Heart left ventricle (tissue), 16 donors: ENCODE measurements at regions not wholly inside any gene's neighbourhood (a gene's known extent, or its start where the extent isn't known, plus 50 kb on each side); places are given as distances from the start of the nearest gene placed in this dataset.
A peak's percentile ranks its signal among the peaks of the same experiment; 100 is the strongest.

ENCODE experiments used
- ATAC-seq, 4 donors: fragments of 200-7000 bp; cut with Tn5 transposase; one replicate each; pipeline ENCODE4 v1.9.1; 2020 to 2022; ENCODE audit warnings: moderate library complexity in 4 of 4, mild to moderate bottlenecking in 3 of 4, moderate number of reproducible peaks in 1 of 4
- DNase-seq, 5 donors: peaks; one replicate each; pipeline ENCODE4 v3.0.0-alpha.2; 2020
- H3K27ac ChIP-seq, 12 donors: fragments of 200-600 bp; sonication (generic) in 4 of 12; one replicate each; pipeline versions ENCODE4 v1.5.0 to v1.8.0; 2016 to 2022; ENCODE audit warnings: mild to moderate bottlenecking in 2 of 12
- H3K27me3 ChIP-seq, 9 donors: fragments of 200-600 bp; sonication (generic) in 2 of 9; one replicate each; pipeline versions ENCODE4 v1.5.1 to v1.8.0; 2016 to 2022; ENCODE audit warnings: mild to moderate bottlenecking in 3 of 9
- H3K36me3 ChIP-seq, 9 donors: fragments of 200-600 bp; sonication (generic) in 2 of 9; one replicate each; pipeline versions ENCODE4 v1.5.0 to v1.8.0; 2018 to 2022; ENCODE audit warnings: mild to moderate bottlenecking in 2 of 9
- H3K4me1 ChIP-seq, 12 donors: fragments of 200-600 bp; sonication (generic) in 4 of 12; one replicate each; pipeline versions ENCODE4 v1.5.0 to v1.8.0; 2016 to 2022; ENCODE audit warnings: mild to moderate bottlenecking in 3 of 12
- H3K4me3 ChIP-seq, 12 donors: fragments of 200-600 bp; sonication (generic) in 4 of 12; one replicate each; pipeline versions ENCODE4 v1.5.0 to v1.8.0; 2017 to 2022; ENCODE audit warnings: mild to moderate bottlenecking in 9 of 12, moderate library complexity in 4 of 12
- H3K9me3 ChIP-seq, 12 donors: fragments of 200-600 bp; sonication (generic) in 4 of 12; one replicate each; pipeline versions ENCODE4 v1.5.0 to v1.8.0; 2016 to 2022; ENCODE audit warnings: mild to moderate bottlenecking in 1 of 12
- POLR2A ChIP-seq, 2 donors: fragments of 450-650 bp; IDR thresholded peaks; one replicate each; pipeline ENCODE4 v1.6.1; 2017; ENCODE audit warnings: antibody characterized with exemption in 2 of 2, mild to moderate bottlenecking in 2 of 2, moderate library complexity in 2 of 2
- WGBS, 4 donors: extraction: QIAGEN DNeasy Blood & Tissue Kit in 2 of 4; methylation state at CpG; one replicate each; pipeline versions ENCODE4 v1.1.5 to v1.1.7; 2013 to 2018; 5-methylcytosine and 5-hydroxymethylcytosine counted together
- intact Hi-C, 10 donors: fragments of 100-400 bp; cut with DNase I; formaldehyde crosslinking; loops; one replicate each; pipeline versions ENCODE4 v1.11.1 to v1.14.2; 2022
- TF ChIP-seq, protein P1 (sequence below), 12 donors: fragments of 200-600 bp; sonication (generic) in 4 of 12; IDR thresholded peaks; one replicate each; pipeline versions ENCODE4 v1.5.0 to v1.8.0; 2018 to 2022; ENCODE audit warnings: antibody characterized with exemption in 12 of 12, mild to moderate bottlenecking in 5 of 12
- donor health status: ischemic (EF 13 %, LVEDD 7.1; RV severe dilation, severe dysfunction).
- donor health status: healthy with polysubstance abuse.
- donor health status: DM: no; HTN: yes; CAD: no.
- donor health status: DM: no; HTN: no; CAD: no.
- donor health status: ischemic (EF 25% LVEDD 6.9; RV normal size, moderate dysfunction).
- donor health status: ischemic (EF 25% LVEDD 5.7; RV mildly dilated, moderate dysfunction).
- donor health status: healthy.
- donor health status: DM: yes; HTN: yes; CAD: no.
- donor health status: ischemic (EF 35%, LVEDD 5.7; RV mildly dilated, moderate dysfunction).
- donor health status: nonischemic (EF 11% LVEDD 7.7; RV severe dilation, severe dysfunction).
- donor health status: DM: yes; HTN: yes; CAD: no.
- donor health status: PGD.
- donor health status: ischemic (EF 29% LVEDD 5.4; RV normal size, mild dysfunction).
- donor health status: nonischemic (EF 23%, LVEDD 6.1; RV moderate dilation, normal function).

DNA sequence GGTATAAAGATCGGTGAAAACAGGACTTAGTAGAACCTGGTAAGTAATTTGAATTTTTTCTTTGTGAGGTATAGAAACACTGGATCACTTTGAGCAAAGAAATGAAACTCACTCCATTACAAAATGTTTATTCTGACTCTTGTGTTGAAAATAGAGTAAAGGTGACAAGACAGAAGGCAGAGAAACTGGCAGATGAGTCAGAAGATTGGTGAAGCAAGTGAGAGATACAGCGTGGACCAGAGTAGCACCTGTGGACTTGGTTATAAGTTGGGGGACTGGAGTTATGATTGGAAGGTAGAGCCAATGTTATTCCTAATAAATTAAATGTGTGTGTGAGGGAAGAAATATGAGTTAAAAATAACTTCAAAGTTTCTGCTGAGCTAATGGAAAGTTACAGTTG is 620.9 kb downstream of the ZWINT start:
- Histone ChIP-seq H3K4me1 (no peaks in the 10 kb centered on the region), H3K36me3 (no peaks in the 10 kb centered on the region), H3K27ac (no peak overlapping the region), H3K27me3 (no peaks in the 10 kb centered on the region), H3K4me3 (no peak overlapping the region), H3K9me3 (no peaks in the 10 kb centered on the region)
- ATAC-seq: no peak
- no peak for DNase-seq
- 71 to 80% (median 77%) methylated on average over 2 of the region's 2 CpGs for WGBS, 4 donors
- intact Hi-C loops: no loop called here
- TF ChIP-seq POLR2A (IDR thresholded peaks at IDR 0.05): no peak
- TF ChIP-seq, protein P1, sequence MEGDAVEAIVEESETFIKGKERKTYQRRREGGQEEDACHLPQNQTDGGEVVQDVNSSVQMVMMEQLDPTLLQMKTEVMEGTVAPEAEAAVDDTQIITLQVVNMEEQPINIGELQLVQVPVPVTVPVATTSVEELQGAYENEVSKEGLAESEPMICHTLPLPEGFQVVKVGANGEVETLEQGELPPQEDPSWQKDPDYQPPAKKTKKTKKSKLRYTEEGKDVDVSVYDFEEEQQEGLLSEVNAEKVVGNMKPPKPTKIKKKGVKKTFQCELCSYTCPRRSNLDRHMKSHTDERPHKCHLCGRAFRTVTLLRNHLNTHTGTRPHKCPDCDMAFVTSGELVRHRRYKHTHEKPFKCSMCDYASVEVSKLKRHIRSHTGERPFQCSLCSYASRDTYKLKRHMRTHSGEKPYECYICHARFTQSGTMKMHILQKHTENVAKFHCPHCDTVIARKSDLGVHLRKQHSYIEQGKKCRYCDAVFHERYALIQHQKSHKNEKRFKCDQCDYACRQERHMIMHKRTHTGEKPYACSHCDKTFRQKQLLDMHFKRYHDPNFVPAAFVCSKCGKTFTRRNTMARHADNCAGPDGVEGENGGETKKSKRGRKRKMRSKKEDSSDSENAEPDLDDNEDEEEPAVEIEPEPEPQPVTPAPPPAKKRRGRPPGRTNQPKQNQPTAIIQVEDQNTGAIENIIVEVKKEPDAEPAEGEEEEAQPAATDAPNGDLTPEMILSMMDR (IDR thresholded peaks at IDR 0.05): no peak

DNA sequence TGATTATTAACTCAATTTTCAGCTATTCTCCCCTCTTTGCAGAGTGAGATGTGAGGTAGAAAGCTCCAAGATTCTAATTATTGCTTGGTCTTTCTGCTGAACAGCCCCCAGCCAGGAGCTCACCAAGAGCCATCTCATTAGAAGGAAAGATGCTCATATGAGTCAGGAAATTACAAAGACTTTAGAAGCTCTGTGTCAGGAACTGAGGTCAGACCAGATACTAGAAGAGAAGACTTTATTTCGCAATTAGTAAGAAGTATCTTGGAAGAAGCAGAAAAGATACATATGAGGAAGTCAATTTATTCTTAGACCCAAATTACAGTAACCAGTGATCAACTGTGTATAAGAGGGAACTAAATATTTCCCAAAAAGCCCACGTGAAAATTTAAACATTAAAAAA is 626.9 kb downstream of the ZWINT start:
- ATAC-seq: no peak
- intact Hi-C loops: no loop called here
- Histone ChIP-seq H3K27me3 (no peaks in the 10 kb centered on the region), H3K4me3 (no peak overlapping the region), H3K36me3 (no peaks in the 10 kb centered on the region), H3K9me3 (no peaks in the 10 kb centered on the region), H3K27ac (no peak overlapping the region), H3K4me1 (no peaks in the 10 kb centered on the region)
- TF ChIP-seq POLR2A (IDR thresholded peaks at IDR 0.05): no peak
- TF ChIP-seq, protein P1 (IDR thresholded peaks at IDR 0.05): no peak
- no peak for DNase-seq
- WGBS, 4 donors: 44 to 60% (median 54%) methylated on average over 2 of the region's 2 CpGs

DNA sequence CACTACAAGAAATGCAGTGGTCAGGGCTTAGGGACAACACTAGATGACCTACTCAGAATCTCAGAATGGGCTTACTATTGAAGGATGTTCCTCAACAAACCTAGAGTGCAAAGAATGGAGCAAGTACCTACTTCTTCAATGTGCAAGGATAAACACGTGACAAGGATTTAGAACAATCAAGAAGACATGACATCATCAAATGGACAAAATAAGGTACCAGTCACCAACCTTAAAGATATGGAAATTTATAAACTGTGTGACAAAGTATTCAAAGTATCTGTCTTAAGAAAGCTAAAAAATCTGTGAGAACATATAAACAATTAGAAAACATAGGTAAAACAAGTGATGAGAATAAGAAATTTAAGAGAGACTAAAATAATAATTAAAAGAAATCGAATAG is 656.1 kb downstream of the ZWINT start:
- TF ChIP-seq, protein P1 (IDR thresholded peaks at IDR 0.05): no peak
- TF ChIP-seq POLR2A (IDR thresholded peaks at IDR 0.05): no peak
- intact Hi-C loops: no loop called here
- no peaks in the 10 kb centered on the region for H3K4me1 ChIP-seq
- H3K4me3 ChIP-seq: no peak overlapping the region
- no peak for DNase-seq
- no peak overlapping the region for H3K27ac ChIP-seq
- no peaks in the 10 kb centered on the region for H3K9me3 ChIP-seq
- H3K36me3 ChIP-seq: no peaks in the 10 kb centered on the region
- no peak for ATAC-seq
- H3K27me3 ChIP-seq: no peaks in the 10 kb centered on the region
- 76 to 84% (median 79%) methylated on average over 2 of the region's 2 CpGs for WGBS, 4 donors

DNA sequence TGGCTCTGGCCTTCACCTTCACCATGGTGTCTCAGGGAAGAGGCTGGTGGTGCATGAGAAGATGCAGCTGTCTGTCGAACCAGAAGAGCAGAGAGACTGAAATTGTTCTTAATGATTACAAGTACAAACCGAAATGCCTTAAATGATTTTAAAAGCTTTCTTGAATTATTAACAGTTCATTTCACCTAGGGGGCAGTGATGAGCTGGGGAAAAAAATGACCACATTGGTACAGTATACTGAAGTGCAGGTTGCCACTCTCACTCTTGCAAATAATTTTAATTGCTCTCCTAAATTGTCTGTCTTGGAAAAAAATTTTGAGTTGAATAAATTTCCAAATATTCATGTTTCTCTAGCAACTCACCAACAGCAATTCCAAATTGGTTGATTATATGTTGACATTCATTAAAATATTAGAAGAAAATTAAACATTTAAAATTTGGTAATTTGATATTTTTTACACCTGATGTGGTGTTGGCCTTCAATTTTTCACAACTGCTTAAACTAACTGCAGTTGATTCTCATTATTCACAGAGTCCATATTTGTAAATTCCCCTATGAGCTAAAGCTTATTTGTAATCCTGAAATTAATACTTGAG is 692.6 kb downstream of the ZWINT start:
- H3K4me3 ChIP-seq: no peak overlapping the region
- ATAC-seq (no peak), DNase-seq (no peak)
- no peaks in the 10 kb centered on the region for H3K36me3 ChIP-seq
- WGBS, 4 donors: 58 to 72% (median 66%) methylated on average over 2 of the region's 2 CpGs
- no peaks in the 10 kb centered on the region for H3K4me1 ChIP-seq
- H3K9me3 ChIP-seq: no peaks in the 10 kb centered on the region
- no peaks in the 10 kb centered on the region for H3K27me3 ChIP-seq
- TF ChIP-seq, protein P1 (IDR thresholded peaks at IDR 0.05): peak in 2 of 12 donors; percentile 9 to 18
- no peak for TF ChIP-seq POLR2A (IDR thresholded peaks at IDR 0.05)
- intact Hi-C loops: no loop called here
- no peak overlapping the region for H3K27ac ChIP-seq
